Thymus (tissue), 11 donors: ENCODE measurements at regions not wholly inside any gene's neighbourhood (a gene's known extent, or its start where the extent isn't known, plus 50 kb on each side); places are given as distances from the start of the nearest gene placed in this dataset.
"Not testable (repeated sequence)": the region's sequence is repeated elsewhere in the genome, so short reads cannot be mapped to it uniquely, and the experiment has no call there.

Experiments used
- DNase-seq, 9 donors: peaks; one replicate each; pipeline ENCODE4 v3.0.0-alpha.2; 2013; ENCODE audit warnings: low spot score in 9 of 9, low read depth in 6 of 9, missing footprints in 1 of 9
- H3K27ac ChIP-seq, 2 donors: one replicate each; pipeline ENCODE4 v1.5.1; 2013; ENCODE audit warnings: control low read depth in 1 of 2, low read depth in 1 of 2, low read length in 1 of 2, mild to moderate bottlenecking in 1 of 2, moderate library complexity in 1 of 2
- H3K27me3 ChIP-seq, 2 donors: one replicate each; pipeline ENCODE4 v1.5.1; 2013; ENCODE audit warnings: low read length in 1 of 2; ENCODE audit not compliant: control insufficient read depth in 2 of 2, insufficient read depth in 1 of 2
- H3K36me3 ChIP-seq, 2 donors: one replicate each; pipeline ENCODE4 v1.5.1; 2013; ENCODE audit warnings: low read length in 1 of 2, mild to moderate bottlenecking in 1 of 2, moderate library complexity in 1 of 2; ENCODE audit not compliant: control insufficient read depth in 2 of 2, insufficient read depth in 2 of 2
- H3K4me1 ChIP-seq, 2 donors: one replicate each; pipeline ENCODE4 v1.5.1; 2013; ENCODE audit warnings: low read length in 2 of 2; ENCODE audit not compliant: control insufficient read depth in 2 of 2, insufficient read depth in 2 of 2
- H3K4me3 ChIP-seq, 2 donors: one replicate each; pipeline ENCODE4 v1.5.1; 2013; ENCODE audit warnings: low read length in 2 of 2, control low read depth in 1 of 2, mild to moderate bottlenecking in 1 of 2
- H3K9me3 ChIP-seq, 2 donors: one replicate each; pipeline ENCODE4 v1.5.1; 2013; ENCODE audit warnings: low read length in 1 of 2, mild to moderate bottlenecking in 1 of 2; ENCODE audit not compliant: control insufficient read depth in 2 of 2, insufficient read depth in 1 of 2
- WGBS: extraction: QIAGEN DNeasy Blood & Tissue Kit; methylation state at CpG from one replicate; pipeline ENCODE4 v1.1.7; 2013; 5-methylcytosine and 5-hydroxymethylcytosine counted together
- donor health status: healthy.

DNA sequence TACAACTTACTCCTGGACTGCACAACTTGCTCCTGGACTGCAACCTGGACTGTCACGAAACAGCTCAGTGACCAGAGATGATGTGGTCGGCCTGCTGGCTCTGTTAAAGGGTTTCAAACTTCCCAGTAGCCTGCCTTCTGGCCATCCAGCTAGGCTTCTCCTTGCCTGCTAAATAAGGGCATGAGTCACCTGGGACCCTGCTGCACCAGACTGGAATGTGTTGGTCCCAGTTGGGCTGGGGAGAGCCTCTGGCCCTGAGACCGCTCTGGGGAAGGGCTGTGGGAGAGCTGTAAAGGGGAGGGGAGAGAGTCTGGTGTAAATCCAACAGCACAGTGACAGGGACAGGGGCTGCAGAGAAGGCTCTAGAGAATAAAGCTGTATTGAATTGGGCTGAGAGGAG is 165.8 kb downstream of the VSIG4 start:
- 96% methylated on average over 3 of the region's 3 CpGs for WGBS
- Histone ChIP-seq H3K27ac (no peak overlapping the region), H3K36me3 (no peaks in the 10 kb centered on the region), H3K4me3 (no peak overlapping the region), H3K27me3 (no peaks in the 10 kb centered on the region), H3K9me3 (no peaks in the 10 kb centered on the region), H3K4me1 (no peaks in the 10 kb centered on the region)
- no peak for DNase-seq

GRCh38 chrX:65873385-65873784 is 166.5 kb downstream of the VSIG4 start:
- WGBS, result 98% methylated on average over 9 of the region's 9 CpGs
- H3K27me3 ChIP-seq, result no peaks in the 10 kb centered on the region
- no peaks in the 10 kb centered on the region for H3K36me3 ChIP-seq
- no peak for DNase-seq
- no peaks in the 10 kb centered on the region for H3K9me3 ChIP-seq
- H3K4me1 ChIP-seq, result no peaks in the 10 kb centered on the region
- H3K27ac ChIP-seq, result no peak overlapping the region
- no peak overlapping the region for H3K4me3 ChIP-seq

DNA sequence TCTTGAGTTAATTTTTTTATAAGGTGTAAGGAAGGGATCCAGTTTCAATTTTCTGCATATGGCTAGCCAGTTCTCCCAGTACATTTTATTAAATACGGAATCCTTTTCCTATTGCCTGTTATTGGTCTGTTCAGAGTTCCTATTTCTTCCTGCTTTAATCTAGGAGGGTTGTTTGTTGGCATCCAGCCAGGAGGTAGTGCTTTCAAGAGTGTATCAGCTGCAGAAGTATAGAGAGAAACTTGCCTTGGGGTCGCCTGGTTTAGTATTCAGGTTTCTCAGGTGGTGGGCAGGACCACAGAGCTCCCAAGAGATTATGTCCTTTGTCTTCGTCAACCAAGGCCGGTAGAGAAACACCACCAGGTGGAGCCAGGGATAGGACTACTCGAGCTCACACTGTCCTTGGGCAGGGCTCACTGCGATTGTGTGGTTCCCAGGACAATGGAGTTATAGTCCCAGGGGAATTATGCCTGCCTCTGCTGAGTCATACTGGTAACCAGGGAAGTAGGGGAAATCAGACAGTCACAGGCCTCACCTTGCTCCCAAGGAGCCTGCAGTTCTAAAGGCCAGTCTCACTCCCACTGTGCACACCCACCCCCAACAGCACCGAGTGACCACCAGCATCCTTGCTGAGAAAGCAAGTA is 168.1 kb downstream of the VSIG4 start:
- 66% methylated on average over 7 of the region's 7 CpGs for WGBS
- H3K4me3 ChIP-seq, result no peak overlapping the region
- H3K36me3 ChIP-seq, result no peaks in the 10 kb centered on the region
- no peaks in the 10 kb centered on the region for H3K4me1 ChIP-seq
- DNase-seq, result no peak
- H3K27me3 ChIP-seq, result no peaks in the 10 kb centered on the region
- H3K9me3 ChIP-seq, result no peaks in the 10 kb centered on the region
- H3K27ac ChIP-seq, result no peak overlapping the region

- 98% methylated on average over 3 of the region's 3 CpGs for WGBS
- H3K4me1 ChIP-seq, H3K36me3 ChIP-seq, H3K27ac ChIP-seq, H3K27me3 ChIP-seq, H3K9me3 ChIP-seq, DNase-seq, H3K4me3 ChIP-seq: not testable (repeated sequence)
These were observed 169.3 kb downstream of the VSIG4 start for GRCh38 chrX:65870544-65870943.

GRCh38 chrX:65866773-65867172 is 173.1 kb downstream of the VSIG4 start:
- H3K36me3 ChIP-seq, result no peaks in the 10 kb centered on the region
- 91% methylated on average over 1 of the region's 1 CpG for WGBS
- no peaks in the 10 kb centered on the region for H3K9me3 ChIP-seq
- H3K27me3 ChIP-seq, result no peaks in the 10 kb centered on the region
- no peak overlapping the region for H3K4me3 ChIP-seq
- no peak for DNase-seq
- H3K4me1 ChIP-seq, result no peaks in the 10 kb centered on the region
- no peak overlapping the region for H3K27ac ChIP-seq

DNA sequence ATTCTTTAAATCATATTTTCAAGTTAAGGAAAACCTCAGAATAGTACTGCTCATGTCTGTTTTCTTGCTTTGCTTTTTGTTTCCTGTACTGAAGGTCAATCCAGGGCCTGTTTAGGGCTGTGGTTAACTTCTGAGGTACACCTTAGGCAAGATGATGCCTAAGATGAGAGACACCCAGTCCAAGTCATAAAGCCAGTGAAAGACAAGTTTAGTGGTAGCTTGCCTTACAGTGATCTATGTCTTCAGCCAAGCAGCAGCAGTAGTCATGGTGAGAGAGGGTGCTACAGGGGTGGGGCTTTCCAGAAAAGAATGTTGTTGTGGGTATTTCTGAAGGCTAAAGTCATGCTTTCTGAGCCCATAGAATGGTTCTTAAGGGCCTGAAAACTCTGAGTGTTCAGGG is 173.7 kb downstream of the VSIG4 start:
- peak overlapping the region in 1 of 2 donors; percentile 11 for H3K27ac ChIP-seq
- no peaks in the 10 kb centered on the region for H3K36me3 ChIP-seq
- DNase-seq, result peak in 2 of 9 donors; percentile 6 to 44
- no peak overlapping the region for H3K4me3 ChIP-seq
- no peaks in the 10 kb centered on the region for H3K27me3 ChIP-seq
- no peaks in the 10 kb centered on the region for H3K9me3 ChIP-seq
- H3K4me1 ChIP-seq, result no peaks in the 10 kb centered on the region

- no peak overlapping the region for H3K4me3 ChIP-seq
- no peaks in the 10 kb centered on the region for H3K9me3 ChIP-seq
- WGBS, result 14% methylated on average over 5 of the region's 5 CpGs
These were observed 177.2 kb downstream of the VSIG4 start for GRCh38 chrX:65862638-65863037.

GRCh38 chrX:65859299-65859698 is 180.6 kb downstream of the VSIG4 start:
- Histone ChIP-seq H3K36me3 (no peaks in the 10 kb centered on the region), H3K27me3 (no peaks in the 10 kb centered on the region), H3K9me3 (no peaks in the 10 kb centered on the region), H3K27ac (no peak overlapping the region), H3K4me3 (no peak overlapping the region), H3K4me1 (peaks cover 0 to 3% of the 10 kb centered on the region in 2 donors)
- peak in 1 of 9 donors; percentile 20 for DNase-seq

More at GRCh38 chrX:65862638-65863037, 177.2 kb downstream of the VSIG4 start:
- Histone ChIP-seq H3K36me3 (no peaks in the 10 kb centered on the region), H3K4me1 (peaks cover 0 to 3% of the 10 kb centered on the region in 2 donors), H3K27me3 (no peaks in the 10 kb centered on the region), H3K27ac (no peak overlapping the region)
- peak in 2 of 9 donors; percentile 8 to 40 for DNase-seq

DNA sequence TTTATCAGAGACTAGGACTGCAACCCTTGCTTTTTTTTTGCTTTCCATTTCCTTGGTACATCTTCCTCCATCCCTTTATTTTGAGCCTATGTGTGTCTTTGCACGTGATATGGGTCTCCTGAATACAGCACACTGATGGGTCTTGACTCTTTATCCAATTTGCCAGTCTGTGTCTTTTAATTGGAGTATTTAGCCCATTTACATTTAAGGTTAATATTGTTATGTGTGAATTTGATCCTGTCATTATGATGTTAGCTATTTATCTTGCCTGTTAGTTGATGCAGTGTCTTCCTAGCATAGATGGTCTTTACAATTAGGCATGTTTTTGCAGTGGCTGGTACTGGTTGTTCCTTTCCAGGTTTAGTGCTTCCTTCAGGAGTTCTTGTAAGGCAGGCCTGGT is 185.4 kb downstream of the VSIG4 start:
- DNase-seq, H3K27ac ChIP-seq: not testable (repeated sequence)
- 100% methylated on average over 1 of the region's 1 CpG for whole genome bisulfite sequencing

GRCh38 chrX:65851306-65851705 is 183.9 kb downstream of the MSN start:
- not testable (repeated sequence) for H3K4me1 ChIP-seq, H3K27me3 ChIP-seq, DNase-seq, H3K9me3 ChIP-seq, H3K36me3 ChIP-seq, H3K27ac ChIP-seq, H3K4me3 ChIP-seq
- WGBS, result 100% methylated on average over 1 of the region's 1 CpG

More for the DNA sequence above, 185.4 kb downstream of the VSIG4 start:
- not testable (repeated sequence) for H3K4me1 ChIP-seq, H3K9me3 ChIP-seq, H3K36me3 ChIP-seq, H3K4me3 ChIP-seq, H3K27me3 ChIP-seq
